ENCODE measurements at regions not wholly inside any gene's neighbourhood (a gene's known extent, or its start where the extent isn't known, plus 50 kb on each side); places are given as distances from the start of the nearest gene placed in this dataset.

GRCh38 chr2:13819896-13820295 is 812.6 kb upstream of the LRATD1 start:
- Histone ChIP-seq H2AFZ (ENCODE audit: low read depth, low read length, severe bottlenecking) (no peak overlapping the region), H3K27me3 (ENCODE audit: low read length) (no peaks in the 10 kb centered on the region), H3F3A (ENCODE audit: insufficient read depth) (no peaks in the 10 kb centered on the region), H3K79me2 (ENCODE audit: insufficient read depth, low read length) (no peaks in the 10 kb centered on the region), H3K27ac (ENCODE audit: low read depth, low read length) (no peak overlapping the region), H4K20me1 (ENCODE audit: low read depth, low read length) (no peaks in the 10 kb centered on the region), H3K9me3 (ENCODE audit: insufficient read depth, low read length) (no peaks in the 10 kb centered on the region), H3K9me2 (replicated peaks; ENCODE audit: insufficient read depth, low read length) (no peaks in the 10 kb centered on the region), H3K4me3 (ENCODE audit: insufficient read depth, low read length, poor library complexity, severe bottlenecking) (no peak overlapping the region), H3K9ac (ENCODE audit: low read length) (no peak overlapping the region), H3K36me3 (ENCODE audit: low read length) (no peaks in the 10 kb centered on the region), H3K4me2 (ENCODE audit: low read depth, low read length, poor library complexity, severe bottlenecking) (no peak overlapping the region)
- TF ChIP-seq EZH2phosphoT487 (conservative IDR thresholded peaks at IDR 0.05; ENCODE audit: low read length) (no peak), CTCF (IDR thresholded peaks at IDR 0.05; ENCODE audit: insufficient read depth, low read length, poor library complexity, severe bottlenecking) (no peak)

GRCh38 chr2:13821255-13821880 is 811.1 kb upstream of the LRATD1 start:
- H3K9me3 ChIP-seq (ENCODE audit: insufficient read depth, low read length) = no peaks in the 10 kb centered on the region
- no peak overlapping the region for H3K4me3 ChIP-seq (ENCODE audit: insufficient read depth, low read length, poor library complexity, severe bottlenecking)
- H3F3A ChIP-seq (ENCODE audit: insufficient read depth) = no peaks in the 10 kb centered on the region
- H3K27ac ChIP-seq (ENCODE audit: low read depth, low read length) = no peak overlapping the region
- no peaks in the 10 kb centered on the region for H3K9me2 ChIP-seq (replicated peaks; ENCODE audit: insufficient read depth, low read length)
- H3K79me2 ChIP-seq (ENCODE audit: insufficient read depth, low read length) = no peaks in the 10 kb centered on the region
- H2AFZ ChIP-seq (ENCODE audit: low read depth, low read length, severe bottlenecking) = no peak overlapping the region
- TF ChIP-seq EZH2phosphoT487 (conservative IDR thresholded peaks at IDR 0.05; ENCODE audit: low read length) (no peak), CTCF (IDR thresholded peaks at IDR 0.05; ENCODE audit: insufficient read depth, low read length, poor library complexity, severe bottlenecking) (no peak)
- no peak overlapping the region for H3K9ac ChIP-seq (ENCODE audit: low read length)
- no peaks in the 10 kb centered on the region for H3K36me3 ChIP-seq (ENCODE audit: low read length)
- H3K4me2 ChIP-seq (ENCODE audit: low read depth, low read length, poor library complexity, severe bottlenecking) = no peak overlapping the region
- H4K20me1 ChIP-seq (ENCODE audit: low read depth, low read length) = no peaks in the 10 kb centered on the region
- no peaks in the 10 kb centered on the region for H3K27me3 ChIP-seq (ENCODE audit: low read length)

- no peaks in the 10 kb centered on the region for H3K36me3 ChIP-seq (ENCODE audit: low read length)
- no peak overlapping the region for H3K27ac ChIP-seq (ENCODE audit: low read depth, low read length)
- TF ChIP-seq CTCF (IDR thresholded peaks at IDR 0.05; ENCODE audit: insufficient read depth, low read length, poor library complexity, severe bottlenecking) (no peak), EZH2phosphoT487 (conservative IDR thresholded peaks at IDR 0.05; ENCODE audit: low read length) (no peak)
- no peak overlapping the region for H3K4me2 ChIP-seq (ENCODE audit: low read depth, low read length, poor library complexity, severe bottlenecking)
- no peak overlapping the region for H3K9ac ChIP-seq (ENCODE audit: low read length)
- no peak overlapping the region for H3K4me3 ChIP-seq (ENCODE audit: insufficient read depth, low read length, poor library complexity, severe bottlenecking)
- H3K79me2 ChIP-seq (ENCODE audit: insufficient read depth, low read length) = no peaks in the 10 kb centered on the region
- H3K9me2 ChIP-seq (replicated peaks; ENCODE audit: insufficient read depth, low read length) = no peaks in the 10 kb centered on the region
- H3F3A ChIP-seq (ENCODE audit: insufficient read depth) = no peaks in the 10 kb centered on the region
- H3K27me3 ChIP-seq (ENCODE audit: low read length) = no peaks in the 10 kb centered on the region
- no peaks in the 10 kb centered on the region for H3K9me3 ChIP-seq (ENCODE audit: insufficient read depth, low read length)
- no peaks in the 10 kb centered on the region for H4K20me1 ChIP-seq (ENCODE audit: low read depth, low read length)
- H2AFZ ChIP-seq (ENCODE audit: low read depth, low read length, severe bottlenecking) = no peak overlapping the region
These were observed 810.2 kb upstream of the LRATD1 start for GRCh38 chr2:13822365-13822764.
